ENCODE measurements at regions not wholly inside any gene's neighbourhood (a gene's known extent, or its start where the extent isn't known, plus 50 kb on each side); places are given as distances from the start of the nearest gene placed in this dataset.

- H3K36me3 ChIP-seq (replicated peaks in 1 of 2; ENCODE audit: control insufficient read depth in 1 of 2, insufficient read depth in 2 of 2, low read length in 2 of 2), result no peaks in the 10 kb centered on the region
- Mint-ChIP-seq H3K27me3 (ENCODE audit: low read depth in 3 of 3) (peaks cover 0 to 4% (median 0%) of the 10 kb centered on the region in 3 donors), H3K9me3 (peaks cover 0 to 7% (median 3%) of the 10 kb centered on the region in 7 donors), H3K4me1 (peaks cover 6% of the 10 kb centered on the region), H3K27ac (no peak overlapping the region), H3K4me3 (no peak overlapping the region), H3K36me3 (no peaks in the 10 kb centered on the region)
- no peaks in the 10 kb centered on the region for H3K4me1 ChIP-seq (ENCODE audit: control insufficient read depth in 1 of 2, insufficient read depth in 2 of 2, low read length in 2 of 2)
- H3K4me3 ChIP-seq (replicated peaks in 1 of 3; ENCODE audit: low read depth in 2 of 3, low read length in 3 of 3), result no peak overlapping the region
- no peaks in the 10 kb centered on the region for H3K27me3 ChIP-seq (ENCODE audit: control insufficient read depth in 2 of 2, insufficient read depth in 2 of 2, low read length in 2 of 2)
- intact Hi-C loops (cut with micrococcal nuclease), result no loop called here
- no peak for DNase-seq
- no peak overlapping the region for H3K4me2 ChIP-seq (replicated peaks; ENCODE audit: extremely low read depth, low read length, poor library complexity, severe bottlenecking)
- no peaks in the 10 kb centered on the region for H3K79me2 ChIP-seq (ENCODE audit: insufficient read depth, low read length)
- H3K9me3 ChIP-seq (replicated peaks in 1 of 2; ENCODE audit: control insufficient read depth in 1 of 2, insufficient read depth in 1 of 2, low read length in 2 of 2), result no peaks in the 10 kb centered on the region
- no peak overlapping the region for H3K27ac ChIP-seq (ENCODE audit: low read depth in 1 of 2, low read length in 2 of 2)
- H4K20me1 ChIP-seq (ENCODE audit: insufficient read depth, low read length), result no peaks in the 10 kb centered on the region
- no peak for TF ChIP-seq CTCF (IDR thresholded peaks at IDR 0.05)
- H2AFZ ChIP-seq (ENCODE audit: insufficient read depth, low read depth, low read length, poor library complexity, severe bottlenecking), result no peak overlapping the region
- H3K9ac ChIP-seq (ENCODE audit: insufficient read depth, low read length, poor library complexity, severe bottlenecking), result no peak overlapping the region
- 100% methylated on average over 1 of the region's 1 CpG for WGBS (ENCODE audit: insufficient coverage)
Observed at GRCh38 chr5:96189987-96190386, 228.3 kb upstream of the ELL2 start.

- Histone ChIP-seq H4K20me1 (ENCODE audit: insufficient read depth, low read length) (no peaks in the 10 kb centered on the region), H3K36me3 (replicated peaks in 1 of 2; ENCODE audit: control insufficient read depth in 1 of 2, insufficient read depth in 2 of 2, low read length in 2 of 2) (no peaks in the 10 kb centered on the region), H3K4me2 (replicated peaks; ENCODE audit: extremely low read depth, low read length, poor library complexity, severe bottlenecking) (no peak overlapping the region), H3K27ac (ENCODE audit: low read depth in 1 of 2, low read length in 2 of 2) (no peak overlapping the region), H3K4me3 (replicated peaks in 1 of 3; ENCODE audit: low read depth in 2 of 3, low read length in 3 of 3) (no peak overlapping the region), H3K9ac (ENCODE audit: insufficient read depth, low read length, poor library complexity, severe bottlenecking) (no peak overlapping the region), H3K9me3 (replicated peaks in 1 of 2; ENCODE audit: control insufficient read depth in 1 of 2, insufficient read depth in 1 of 2, low read length in 2 of 2) (no peaks in the 10 kb centered on the region), H3K4me1 (ENCODE audit: control insufficient read depth in 1 of 2, insufficient read depth in 2 of 2, low read length in 2 of 2) (no peaks in the 10 kb centered on the region), H2AFZ (ENCODE audit: insufficient read depth, low read depth, low read length, poor library complexity, severe bottlenecking) (no peak overlapping the region), H3K79me2 (ENCODE audit: insufficient read depth, low read length) (no peaks in the 10 kb centered on the region), H3K27me3 (ENCODE audit: control insufficient read depth in 2 of 2, insufficient read depth in 2 of 2, low read length in 2 of 2) (no peaks in the 10 kb centered on the region)
- Mint-ChIP-seq H3K9me3 (peaks cover 3 to 10% (median 6%) of the 10 kb centered on the region in 7 donors), H3K4me3 (no peak overlapping the region), H3K4me1 (peaks cover 4% of the 10 kb centered on the region), H3K27me3 (ENCODE audit: low read depth in 3 of 3) (peaks cover 0 to 3% (median 0%) of the 10 kb centered on the region in 3 donors), H3K27ac (no peak overlapping the region), H3K36me3 (no peaks in the 10 kb centered on the region)
- intact Hi-C loops (cut with micrococcal nuclease), result no loop called here
- TF ChIP-seq CTCF (IDR thresholded peaks at IDR 0.05), result no peak
- no peak for DNase-seq
- WGBS (ENCODE audit: insufficient coverage), result no CpG with 5 or more reads among the region's 2 CpGs
Observed at GRCh38 chr5:96189028-96189826, 227.6 kb upstream of the ELL2 start.
